Mesothelial cell of epicardium (in vitro differentiated cells): ENCODE measurements at regions not wholly inside any gene's neighbourhood (a gene's known extent, or its start where the extent isn't known, plus 50 kb on each side); places are given as distances from the start of the nearest gene placed in this dataset.

Experiments
- DNase-seq, 2 experiments: peaks; one replicate each; pipeline ENCODE4 v3.0.0; 2021; ENCODE audit warnings: low spot score in 2 of 2; ENCODE audit not compliant: unreplicated experiment in 2 of 2
- H3K27ac Mint-ChIP-seq: 2 replicates; pipeline ENCODE4 v1.8.0; 2021; ENCODE audit warnings: mixed read lengths
- H3K27me3 Mint-ChIP-seq: 2 replicates; pipeline ENCODE4 v1.8.0; 2021; ENCODE audit warnings: low read depth, mixed read lengths
- H3K36me3 Mint-ChIP-seq: 2 replicates; pipeline ENCODE4 v1.8.0; 2021; ENCODE audit warnings: mixed read lengths
- H3K4me1 Mint-ChIP-seq: 2 replicates; pipeline ENCODE4 v1.8.0; 2021; ENCODE audit warnings: mixed read lengths
- H3K4me3 Mint-ChIP-seq: 2 replicates; pipeline ENCODE4 v1.8.0; 2021; ENCODE audit warnings: mild to moderate bottlenecking, moderate library complexity, mixed read lengths
- H3K9me3 Mint-ChIP-seq: 2 replicates; pipeline ENCODE4 v1.8.0; 2021; ENCODE audit warnings: mixed read lengths
- TF ChIP-seq, protein P1 (sequence below): fragments of 200-600 bp; sonication (generic); IDR thresholded peaks from one replicate; pipeline ENCODE4 v1.5.0; 2021; ENCODE audit warnings: antibody characterized with exemption; ENCODE audit not compliant: unreplicated experiment

DNA sequence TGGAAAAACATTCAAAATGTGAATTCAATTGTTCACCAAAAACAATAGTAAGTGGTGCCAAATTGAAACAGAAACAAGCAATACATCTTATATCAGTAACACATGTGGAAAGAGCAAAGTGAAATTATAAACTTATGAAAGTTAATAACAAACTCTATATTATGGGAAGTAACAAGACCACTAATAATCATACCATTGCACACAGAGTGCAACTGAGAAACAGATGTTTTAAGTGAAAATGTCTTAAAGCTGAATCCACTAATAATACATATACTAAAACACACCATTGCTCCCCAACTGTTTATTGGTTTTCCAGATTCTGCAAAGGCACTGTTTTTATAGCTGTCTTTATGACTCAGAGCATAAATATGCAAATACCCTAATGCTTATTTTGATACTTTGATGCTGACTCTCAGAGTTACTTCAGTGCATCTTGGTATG lies 292.3 kb downstream of the RFPL4B start:
- Mint-ChIP-seq H3K4me1 (peaks cover 5% of the 10 kb centered on the region), H3K36me3 (no peaks in the 10 kb centered on the region), H3K4me3 (no peak overlapping the region), H3K9me3 (no peaks in the 10 kb centered on the region), H3K27me3 (no peaks in the 10 kb centered on the region), H3K27ac (no peak overlapping the region)
- DNase-seq, result no peak
- TF ChIP-seq, protein P1, sequence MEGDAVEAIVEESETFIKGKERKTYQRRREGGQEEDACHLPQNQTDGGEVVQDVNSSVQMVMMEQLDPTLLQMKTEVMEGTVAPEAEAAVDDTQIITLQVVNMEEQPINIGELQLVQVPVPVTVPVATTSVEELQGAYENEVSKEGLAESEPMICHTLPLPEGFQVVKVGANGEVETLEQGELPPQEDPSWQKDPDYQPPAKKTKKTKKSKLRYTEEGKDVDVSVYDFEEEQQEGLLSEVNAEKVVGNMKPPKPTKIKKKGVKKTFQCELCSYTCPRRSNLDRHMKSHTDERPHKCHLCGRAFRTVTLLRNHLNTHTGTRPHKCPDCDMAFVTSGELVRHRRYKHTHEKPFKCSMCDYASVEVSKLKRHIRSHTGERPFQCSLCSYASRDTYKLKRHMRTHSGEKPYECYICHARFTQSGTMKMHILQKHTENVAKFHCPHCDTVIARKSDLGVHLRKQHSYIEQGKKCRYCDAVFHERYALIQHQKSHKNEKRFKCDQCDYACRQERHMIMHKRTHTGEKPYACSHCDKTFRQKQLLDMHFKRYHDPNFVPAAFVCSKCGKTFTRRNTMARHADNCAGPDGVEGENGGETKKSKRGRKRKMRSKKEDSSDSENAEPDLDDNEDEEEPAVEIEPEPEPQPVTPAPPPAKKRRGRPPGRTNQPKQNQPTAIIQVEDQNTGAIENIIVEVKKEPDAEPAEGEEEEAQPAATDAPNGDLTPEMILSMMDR, result no peak

DNA sequence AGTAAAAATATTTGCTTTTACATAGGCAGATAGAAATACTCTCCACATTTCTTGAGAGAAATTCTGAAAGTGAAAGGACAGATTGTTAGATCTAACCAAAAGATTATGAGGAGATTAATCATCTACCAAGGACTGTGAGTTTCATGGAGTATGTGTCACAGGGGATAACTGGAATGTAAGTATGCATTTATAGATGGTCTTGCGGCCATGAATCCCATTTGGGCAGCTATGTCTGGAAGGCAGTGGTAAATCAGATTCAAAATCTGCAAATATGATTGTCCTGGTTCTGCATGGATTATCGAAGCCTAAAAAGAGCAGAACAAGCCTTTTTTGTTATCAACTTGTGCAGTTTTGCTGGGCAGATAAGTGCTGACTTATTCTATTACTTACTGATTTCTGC lies 293.8 kb downstream of the RFPL4B start:
- TF ChIP-seq, protein P1, result no peak
- Mint-ChIP-seq H3K9me3 (no peaks in the 10 kb centered on the region), H3K36me3 (no peaks in the 10 kb centered on the region), H3K27ac (peak overlapping the region; percentile 1), H3K4me1 (peaks cover 5% of the 10 kb centered on the region), H3K4me3 (no peak overlapping the region), H3K27me3 (no peaks in the 10 kb centered on the region)
- DNase-seq, result no peak

DNA sequence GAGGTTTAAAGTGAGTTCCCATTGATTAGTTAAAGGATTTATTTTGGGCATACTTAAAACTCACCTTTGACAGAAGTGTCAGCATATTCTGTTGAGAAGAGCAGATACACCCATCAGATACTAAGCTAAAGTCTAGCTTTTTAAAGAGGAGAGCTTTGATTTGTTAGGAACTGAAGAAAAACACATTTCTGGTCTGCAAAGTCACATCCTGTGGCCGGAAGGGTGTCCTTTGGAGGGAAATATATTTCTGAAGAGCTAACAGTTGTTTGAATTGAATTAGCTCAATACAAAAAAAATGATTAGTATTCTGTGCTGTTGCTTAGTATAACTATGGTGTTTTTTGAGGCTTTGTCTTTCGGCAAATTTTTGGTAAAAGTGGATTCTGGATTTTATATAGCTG lies 302.7 kb downstream of the RFPL4B start:
- DNase-seq, result no peak
- H3K4me1 Mint-ChIP-seq, result no peaks in the 10 kb centered on the region
- H3K9me3 Mint-ChIP-seq, result no peaks in the 10 kb centered on the region
- no peaks in the 10 kb centered on the region for H3K36me3 Mint-ChIP-seq
- no peaks in the 10 kb centered on the region for H3K27me3 Mint-ChIP-seq
- H3K27ac Mint-ChIP-seq, result no peak overlapping the region
- TF ChIP-seq, protein P1, result no peak
- H3K4me3 Mint-ChIP-seq, result no peak overlapping the region

DNA sequence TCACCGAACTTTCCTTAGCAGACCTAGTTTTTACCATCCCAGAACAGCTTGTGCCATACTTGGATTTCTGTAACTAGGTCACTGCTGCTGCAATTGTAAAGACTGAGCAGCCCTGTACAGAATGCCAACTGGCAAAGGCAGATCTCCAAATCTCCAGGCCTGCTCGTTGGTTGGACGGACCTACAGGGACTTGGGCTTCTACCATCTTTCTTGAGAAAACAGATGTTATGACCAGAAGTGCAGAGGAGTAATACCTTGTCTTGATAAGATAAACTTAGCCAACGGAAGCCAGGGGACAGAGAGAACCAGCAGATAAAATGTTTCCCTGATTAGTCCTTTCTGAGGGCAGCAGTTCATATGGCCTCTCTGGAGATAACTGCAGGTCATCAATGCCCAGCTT lies 304.1 kb downstream of the RFPL4B start:
- Mint-ChIP-seq H3K4me1 (no peaks in the 10 kb centered on the region), H3K9me3 (no peaks in the 10 kb centered on the region), H3K27ac (no peak overlapping the region), H3K4me3 (no peak overlapping the region), H3K36me3 (no peaks in the 10 kb centered on the region), H3K27me3 (no peaks in the 10 kb centered on the region)
- TF ChIP-seq, protein P1, result no peak
- no peak for DNase-seq

DNA sequence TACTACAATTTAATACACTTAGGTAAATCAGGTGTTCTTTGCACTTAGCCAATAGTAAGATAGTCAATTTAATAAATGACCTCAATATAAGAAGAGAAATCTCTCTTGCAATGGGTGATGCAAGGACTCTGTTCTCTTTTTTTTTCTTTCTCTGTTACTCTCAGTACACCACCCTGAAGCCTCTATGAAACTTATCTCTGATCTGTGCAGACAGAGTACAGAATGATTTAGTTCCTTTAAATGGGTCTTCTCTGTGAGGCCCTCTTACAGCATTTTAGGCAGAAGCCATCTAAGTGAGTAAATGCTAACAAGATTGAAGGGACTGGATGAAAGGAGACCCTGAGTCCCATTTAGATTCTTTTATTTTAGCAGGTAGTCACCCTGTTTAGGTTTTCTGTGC lies 312.8 kb downstream of the RFPL4B start:
- TF ChIP-seq, protein P1, result no peak
- Mint-ChIP-seq H3K27ac (no peak overlapping the region), H3K4me3 (no peak overlapping the region), H3K36me3 (no peaks in the 10 kb centered on the region), H3K4me1 (no peaks in the 10 kb centered on the region), H3K9me3 (no peaks in the 10 kb centered on the region), H3K27me3 (no peaks in the 10 kb centered on the region)
- DNase-seq, result no peak

DNA sequence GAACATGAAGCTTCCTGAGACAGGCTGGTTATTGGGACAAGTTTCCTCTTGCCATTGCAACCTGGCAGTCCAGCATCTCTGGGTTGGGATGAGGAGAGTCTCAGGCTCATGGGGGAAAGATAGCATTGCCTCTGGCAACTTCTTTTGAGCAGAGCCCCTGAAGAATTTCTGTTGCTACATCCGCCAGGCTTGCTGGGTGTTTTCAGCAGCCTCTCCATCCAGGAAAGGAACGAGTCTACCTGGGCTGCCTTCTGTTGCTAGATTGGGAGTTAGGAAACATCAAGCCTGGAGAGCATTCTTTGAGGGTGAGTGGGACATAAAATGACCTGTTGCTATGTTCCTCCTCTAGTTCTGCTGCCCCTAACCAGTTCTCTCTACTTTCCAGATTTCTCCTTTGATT lies 313.5 kb downstream of the RFPL4B start:
- TF ChIP-seq, protein P1, result no peak
- H3K9me3 Mint-ChIP-seq, result no peaks in the 10 kb centered on the region
- no peak overlapping the region for H3K4me3 Mint-ChIP-seq
- H3K27me3 Mint-ChIP-seq, result no peaks in the 10 kb centered on the region
- no peaks in the 10 kb centered on the region for H3K4me1 Mint-ChIP-seq
- H3K27ac Mint-ChIP-seq, result no peak overlapping the region
- H3K36me3 Mint-ChIP-seq, result no peaks in the 10 kb centered on the region
- DNase-seq, result no peak
